IgD-negative memory B cell (primary cell): ENCODE measurements at regions not wholly inside any gene's neighbourhood (a gene's known extent, or its start where the extent isn't known, plus 50 kb on each side); places are given as distances from the start of the nearest gene placed in this dataset.

ENCODE experiments used
- H3K27ac Mint-ChIP-seq, 3 donors: one replicate each; pipeline ENCODE4 v1.8.0; 2020 to 2022; ENCODE audit warnings: mild to moderate bottlenecking in 3 of 3, mixed read lengths in 3 of 3, moderate library complexity in 1 of 3
- H3K27me3 Mint-ChIP-seq: one replicate; pipeline ENCODE4 v1.8.0; 2021; ENCODE audit warnings: mixed read lengths
- H3K36me3 Mint-ChIP-seq: one replicate; pipeline ENCODE4 v1.8.0; 2020; ENCODE audit warnings: mild to moderate bottlenecking, mixed read lengths
- H3K4me1 Mint-ChIP-seq, 3 donors: one replicate each; pipeline ENCODE4 v1.8.0; 2020 to 2022; ENCODE audit warnings: mixed read lengths in 3 of 3, mild to moderate bottlenecking in 1 of 3
- H3K4me3 Mint-ChIP-seq, 4 donors: one replicate each; pipeline ENCODE4 v1.8.0; 2020 to 2022; ENCODE audit warnings: mild to moderate bottlenecking in 4 of 4, mixed read lengths in 4 of 4, moderate library complexity in 3 of 4
- H3K9me3 Mint-ChIP-seq, 3 donors: one replicate each; pipeline ENCODE4 v1.8.0; 2020 to 2021; ENCODE audit warnings: mixed read lengths in 3 of 3, mild to moderate bottlenecking in 1 of 3

- H3K27me3 Mint-ChIP-seq = peaks cover 1% of the 10 kb centered on the region
- H3K9me3 Mint-ChIP-seq = no peaks in the 10 kb centered on the region
- H3K27ac Mint-ChIP-seq = peak overlapping the region in 1 of 3 donors; percentile 13
- H3K4me3 Mint-ChIP-seq = no peak overlapping the region
- peaks cover 0 to 2% (median 0%) of the 10 kb centered on the region in 3 donors for H3K4me1 Mint-ChIP-seq
- no peaks in the 10 kb centered on the region for H3K36me3 Mint-ChIP-seq
Observed at GRCh38 chr4:71133491-71133890, 140.0 kb downstream of the DCK start.

GRCh38 chr4:71136071-71136470 lies 142.6 kb downstream of the DCK start:
- Mint-ChIP-seq H3K9me3 (no peaks in the 10 kb centered on the region), H3K4me1 (no peaks in the 10 kb centered on the region), H3K27me3 (peaks cover 1% of the 10 kb centered on the region), H3K4me3 (no peak overlapping the region), H3K36me3 (no peaks in the 10 kb centered on the region), H3K27ac (no peak overlapping the region)

GRCh38 chr4:71138007-71138615 lies 144.7 kb downstream of the DCK start:
- no peak overlapping the region for H3K4me3 Mint-ChIP-seq

GRCh38 chr4:71140563-71140962 lies 147.1 kb downstream of the DCK start:
- Mint-ChIP-seq H3K27ac (peak overlapping the region in 1 of 3 donors; percentile 8), H3K9me3 (peaks cover 0 to 1% (median 0%) of the 10 kb centered on the region in 3 donors), H3K36me3 (no peaks in the 10 kb centered on the region), H3K4me1 (no peaks in the 10 kb centered on the region), H3K4me3 (no peak overlapping the region), H3K27me3 (peaks cover 1% of the 10 kb centered on the region)

More at GRCh38 chr4:71138007-71138615, 144.7 kb downstream of the DCK start:
- Mint-ChIP-seq H3K4me1 (no peaks in the 10 kb centered on the region), H3K27ac (no peak overlapping the region), H3K9me3 (peaks cover 0 to 1% (median 0%) of the 10 kb centered on the region in 3 donors), H3K27me3 (peaks cover 1% of the 10 kb centered on the region), H3K36me3 (no peaks in the 10 kb centered on the region)

GRCh38 chr4:71141125-71141524 lies 147.7 kb downstream of the DCK start:
- Mint-ChIP-seq H3K36me3 (no peaks in the 10 kb centered on the region), H3K9me3 (peaks cover 0 to 1% (median 0%) of the 10 kb centered on the region in 3 donors), H3K4me1 (no peaks in the 10 kb centered on the region), H3K4me3 (no peak overlapping the region), H3K27me3 (peaks cover 1% of the 10 kb centered on the region), H3K27ac (no peak overlapping the region)

- Mint-ChIP-seq H3K36me3 (no peaks in the 10 kb centered on the region), H3K9me3 (peaks cover 0 to 2% (median 0%) of the 10 kb centered on the region in 3 donors), H3K27me3 (no peaks in the 10 kb centered on the region), H3K27ac (no peak overlapping the region), H3K4me1 (no peaks in the 10 kb centered on the region), H3K4me3 (no peak overlapping the region)
Observed at GRCh38 chr4:71147261-71147660, 153.8 kb downstream of the DCK start.

GRCh38 chr4:71148545-71148944 lies 155.1 kb downstream of the DCK start:
- Mint-ChIP-seq H3K27ac (no peak overlapping the region), H3K9me3 (peaks cover 0 to 2% (median 0%) of the 10 kb centered on the region in 3 donors), H3K27me3 (peaks cover 2% of the 10 kb centered on the region), H3K36me3 (no peaks in the 10 kb centered on the region), H3K4me1 (no peaks in the 10 kb centered on the region), H3K4me3 (no peak overlapping the region)

GRCh38 chr4:71151054-71151453 lies 157.6 kb downstream of the DCK start:
- no peaks in the 10 kb centered on the region for H3K4me1 Mint-ChIP-seq
- H3K27me3 Mint-ChIP-seq = peaks cover 5% of the 10 kb centered on the region
- H3K9me3 Mint-ChIP-seq = peaks cover 0 to 2% (median 0%) of the 10 kb centered on the region in 3 donors
- no peak overlapping the region for H3K27ac Mint-ChIP-seq
- no peaks in the 10 kb centered on the region for H3K36me3 Mint-ChIP-seq
- H3K4me3 Mint-ChIP-seq = no peak overlapping the region

- Mint-ChIP-seq H3K9me3 (no peaks in the 10 kb centered on the region), H3K27ac (no peak overlapping the region), H3K4me1 (no peaks in the 10 kb centered on the region), H3K4me3 (no peak overlapping the region), H3K36me3 (no peaks in the 10 kb centered on the region), H3K27me3 (peaks cover 14% of the 10 kb centered on the region)
Observed at GRCh38 chr4:71156616-71157015, 163.2 kb downstream of the DCK start.

GRCh38 chr4:71162386-71162785 lies 168.9 kb downstream of the DCK start:
- no peaks in the 10 kb centered on the region for H3K4me1 Mint-ChIP-seq
- H3K36me3 Mint-ChIP-seq = no peaks in the 10 kb centered on the region
- peaks cover 0 to 2% (median 0%) of the 10 kb centered on the region in 3 donors for H3K9me3 Mint-ChIP-seq
- no peak overlapping the region for H3K27ac Mint-ChIP-seq
- peaks cover 9% of the 10 kb centered on the region for H3K27me3 Mint-ChIP-seq
- H3K4me3 Mint-ChIP-seq = no peak overlapping the region

GRCh38 chr4:71163317-71163716 lies 169.9 kb downstream of the DCK start:
- H3K27ac Mint-ChIP-seq = no peak overlapping the region
- H3K9me3 Mint-ChIP-seq = peaks cover 0 to 2% (median 0%) of the 10 kb centered on the region in 3 donors
- H3K4me3 Mint-ChIP-seq = no peak overlapping the region
- no peaks in the 10 kb centered on the region for H3K36me3 Mint-ChIP-seq
- H3K4me1 Mint-ChIP-seq = no peaks in the 10 kb centered on the region
- H3K27me3 Mint-ChIP-seq = peaks cover 9% of the 10 kb centered on the region

- Mint-ChIP-seq H3K36me3 (no peaks in the 10 kb centered on the region), H3K9me3 (peaks cover 0 to 2% (median 0%) of the 10 kb centered on the region in 3 donors), H3K4me3 (no peak overlapping the region), H3K4me1 (no peaks in the 10 kb centered on the region), H3K27me3 (peaks cover 5% of the 10 kb centered on the region), H3K27ac (no peak overlapping the region)
Observed at GRCh38 chr4:71167083-71167482, 171.7 kb upstream of the SLC4A4 start.

- Mint-ChIP-seq H3K9me3 (peaks cover 0 to 2% (median 0%) of the 10 kb centered on the region in 3 donors), H3K27me3 (peaks cover 8% of the 10 kb centered on the region), H3K4me1 (no peaks in the 10 kb centered on the region), H3K4me3 (no peak overlapping the region), H3K36me3 (no peaks in the 10 kb centered on the region), H3K27ac (no peak overlapping the region)
Observed at GRCh38 chr4:71171592-71171991, 167.2 kb upstream of the SLC4A4 start.

GRCh38 chr4:71181332-71181731 lies 157.5 kb upstream of the SLC4A4 start:
- no peak overlapping the region for H3K27ac Mint-ChIP-seq
- no peak overlapping the region for H3K4me3 Mint-ChIP-seq
- peaks cover 0 to 4% (median 0%) of the 10 kb centered on the region in 3 donors for H3K9me3 Mint-ChIP-seq
- peaks cover 5 to 9% (median 7%) of the 10 kb centered on the region in 3 donors for H3K4me1 Mint-ChIP-seq
- peaks cover 24% of the 10 kb centered on the region for H3K27me3 Mint-ChIP-seq
- H3K36me3 Mint-ChIP-seq = no peaks in the 10 kb centered on the region

- Mint-ChIP-seq H3K27ac (no peak overlapping the region), H3K4me1 (peaks cover 15 to 19% (median 17%) of the 10 kb centered on the region in 3 donors), H3K36me3 (no peaks in the 10 kb centered on the region), H3K4me3 (peak overlapping the region in 1 of 4 donors; percentile 4), H3K27me3 (peaks cover 39% of the 10 kb centered on the region), H3K9me3 (peaks cover 0 to 1% (median 0%) of the 10 kb centered on the region in 3 donors)
Observed at GRCh38 chr4:71184195-71184781, 154.5 kb upstream of the SLC4A4 start.

GRCh38 chr4:71185037-71185436 lies 153.8 kb upstream of the SLC4A4 start:
- H3K36me3 Mint-ChIP-seq = no peaks in the 10 kb centered on the region
- H3K4me1 Mint-ChIP-seq = peaks cover 15 to 19% (median 17%) of the 10 kb centered on the region in 3 donors
- peak overlapping the region in 1 of 4 donors; percentile 30 for H3K4me3 Mint-ChIP-seq
- H3K9me3 Mint-ChIP-seq = peaks cover 0 to 1% (median 0%) of the 10 kb centered on the region in 3 donors
- peaks cover 47% of the 10 kb centered on the region for H3K27me3 Mint-ChIP-seq
- H3K27ac Mint-ChIP-seq = no peak overlapping the region
